K562 (cell line): ENCODE measurements at regions not wholly inside any gene's neighbourhood (a gene's known extent, or its start where the extent isn't known, plus 50 kb on each side); places are given as distances from the start of the nearest gene placed in this dataset.

Experiments
- ARHGAP35 ChIP-seq: fragments of 450-650 bp; IDR thresholded peaks from 2 replicates; pipeline ENCODE4 v1.6.1; 2018; ENCODE audit not compliant: partially characterized antibody
- CTCF ChIP-seq, 3 experiments: IDR thresholded peaks in 2 of 3; conservative IDR thresholded peaks in 1 of 3; 2 replicates each; pipeline ENCODE4 v1.5.1; 2011 to 2012; ENCODE audit warnings: low read length in 3 of 3, mild to moderate bottlenecking in 3 of 3, control low read depth in 2 of 3, improper control_type of control experiment in 1 of 3, inconsistent platforms in 1 of 3, low read depth in 1 of 3, mixed read lengths in 1 of 3, moderate library complexity in 1 of 3; ENCODE audit not compliant: insufficient read depth in 2 of 3
- CUX1 ChIP-seq: fragments of 200-800 bp; sonication (Bioruptor generic); IDR thresholded peaks from 2 replicates; pipeline ENCODE4 v1.6.1; 2016; ENCODE audit warnings: missing genetic modification characterization, missing compliant biosample characterization
- EP300 ChIP-seq: IDR thresholded peaks from 2 replicates; pipeline ENCODE4 v1.6.1; 2012; ENCODE audit warnings: low read length, improper control_type of control experiment
- HNRNPLL ChIP-seq: fragments of 200-400 bp; formaldehyde crosslinking; IDR thresholded peaks from 2 replicates; pipeline ENCODE4 v1.6.1; 2017; ENCODE audit warnings: low read length, low read depth, mild to moderate bottlenecking; ENCODE audit not compliant: poor library complexity, severe bottlenecking
- KLF10 ChIP-seq: fragments of 250-450 bp; sonication (Bioruptor Pico); IDR thresholded peaks from 2 replicates; pipeline ENCODE4 v1.6.1; 2021; ENCODE audit warnings: matching md5 sums
- RAD21 ChIP-seq, 2 experiments: fragments of 250-450 bp in 1 of 2; fragments of 450-650 bp in 1 of 2; sonication (Bioruptor Pico) in 1 of 2; formaldehyde crosslinking in 1 of 2; IDR thresholded peaks in 1 of 2; conservative IDR thresholded peaks in 1 of 2; 2 replicates each; pipeline versions ENCODE4 v1.4.0 to v1.8.0; 2020 to 2022; ENCODE audit warnings: mild to moderate bottlenecking in 2 of 2, moderate library complexity in 1 of 2
- TGIF2 ChIP-seq: sonication (generic); formaldehyde crosslinking; IDR thresholded peaks from 2 replicates; pipeline ENCODE4 v1.8.1; 2022; ENCODE audit warnings: mild to moderate bottlenecking, missing genetic modification reagents, moderate library complexity
- ZNF780A ChIP-seq: fragments of 250-450 bp; sonication (Bioruptor Pico); IDR thresholded peaks from 2 replicates; pipeline ENCODE4 v1.5.0; 2021; ENCODE audit warnings: mild to moderate bottlenecking

DNA sequence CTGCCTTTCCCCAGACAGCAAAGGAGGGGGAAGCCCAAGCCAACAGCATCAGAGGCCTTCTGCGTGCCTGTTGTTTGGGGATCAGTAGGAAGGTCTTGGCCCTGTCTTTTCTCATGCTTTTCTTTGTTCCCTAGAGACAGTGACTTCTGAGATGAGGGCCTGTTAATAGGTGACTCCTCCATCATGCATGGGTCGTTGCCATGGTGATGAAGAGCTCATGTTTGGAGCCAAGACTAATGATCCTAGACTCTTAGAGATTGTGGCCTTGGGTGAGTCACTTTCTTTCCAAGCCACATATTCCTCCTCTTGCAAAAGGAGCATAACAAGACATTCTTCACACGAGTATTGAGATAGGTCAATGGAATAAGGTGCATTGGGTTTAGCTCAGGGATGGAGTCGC is 201.1 kb upstream of the ASIC2 start:
- TF ChIP-seq KLF10 (CRISPR knock-in tag) (no peak), ZNF780A (CRISPR knock-in tag) (no peak), RAD21 (CRISPR knock-in tag; conservative IDR thresholded peaks at IDR 0.05 in 1 of 2, IDR thresholded peaks at IDR 0.05 in 1 of 2) (no peak), CUX1 (CRISPR knock-in tag) (no peak), TGIF2 (CRISPR knock-in tag) (no peak), ARHGAP35 (no peak), HNRNPLL (no peak), EP300 (no peak), CTCF (IDR thresholded peaks at IDR 0.05 in 2 of 3, conservative IDR thresholded peaks at IDR 0.05 in 1 of 3; ENCODE audit: insufficient read depth in 2 of 3, low read depth in 1 of 3, low read length in 3 of 3) (no peak)
